ENCODE measurements at regions not wholly inside any gene's neighbourhood (a gene's known extent, or its start where the extent isn't known, plus 50 kb on each side); places are given as distances from the start of the nearest gene placed in this dataset.
"Not testable (repeated sequence)": the region's sequence is repeated elsewhere in the genome, so short reads cannot be mapped to it uniquely, and the experiment has no call there.

DNA sequence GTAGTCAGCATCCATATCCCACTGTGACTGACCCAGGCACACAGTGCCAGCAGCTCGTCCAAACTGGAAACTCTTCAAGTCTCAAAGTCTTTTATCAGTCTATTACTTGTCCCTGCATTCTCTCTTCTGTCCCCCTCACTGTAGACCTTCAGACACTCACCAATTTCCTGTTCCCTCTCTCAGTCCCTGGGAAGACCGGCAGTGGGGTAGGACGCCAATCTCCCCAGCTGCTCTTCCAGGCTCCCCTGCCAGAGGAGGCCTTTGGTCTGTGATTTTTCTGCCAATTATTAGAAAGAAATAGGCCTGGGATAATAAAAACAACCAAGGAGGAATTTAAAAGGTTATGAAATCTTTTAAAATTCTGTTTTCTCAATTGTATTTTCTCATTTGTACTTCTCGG, 50.9 kb upstream of the NUTM2D start:
- POLR2A ChIA-PET (ENCODE audit: unreplicated experiment); H2BK120ac ChIP-seq (ENCODE audit: low read depth, low read length); H3K56ac ChIP-seq (ENCODE audit: extremely low read depth, insufficient read depth, low read length); H2BK15ac ChIP-seq (ENCODE audit: low read depth, low read length); H4K5ac ChIP-seq (ENCODE audit: low read depth, low read length); H3K4me1 ChIP-seq (ENCODE audit: control insufficient read depth, insufficient read depth, low read length); H3K9me1 ChIP-seq (ENCODE audit: insufficient read depth, low read length); H3K79me1 ChIP-seq (ENCODE audit: low read depth in 1 of 2, low read length in 2 of 2); dilution Hi-C loops (cut with HindIII; ENCODE audit: low sequenced_read_pairs, unreplicated experiment); H2BK20ac ChIP-seq (ENCODE audit: low read depth, low read length); H3K27me3 ChIP-seq (ENCODE audit: control insufficient read depth, insufficient read depth, low read length); H4K91ac ChIP-seq (ENCODE audit: insufficient read depth, low read depth, low read length); H3K18ac ChIP-seq (ENCODE audit: low read depth, low read length); in situ Hi-C loops (cut with MboI; ENCODE audit: low sequenced_read_pairs); H3K14ac ChIP-seq (replicated peaks; ENCODE audit: low read depth, low read length); BruUV-seq (replicated peaks); H2BK5ac ChIP-seq (ENCODE audit: low read depth, low read length, poor library complexity, severe bottlenecking); H3K9ac ChIP-seq (ENCODE audit: low read depth, low read length); H3K36me3 ChIP-seq (ENCODE audit: control insufficient read depth, insufficient read depth, low read length); H3K4ac ChIP-seq (ENCODE audit: low read depth, low read length); H4K20me1 ChIP-seq (ENCODE audit: insufficient read depth, low read length); H3K9me3 ChIP-seq (ENCODE audit: control insufficient read depth, insufficient read depth, low read length); ATAC-seq (ENCODE audit: low read depth); H2AK5ac ChIP-seq (ENCODE audit: low read depth, low read length); DNase-seq; H3K23ac ChIP-seq (ENCODE audit: low read depth, low read length); H2AFZ ChIP-seq (replicated peaks; ENCODE audit: low read length, poor library complexity); CTCF ChIA-PET; H3K4me2 ChIP-seq (ENCODE audit: low read depth, low read length); H3K27ac ChIP-seq (ENCODE audit: insufficient read depth, low read length); H2AK9ac ChIP-seq (replicated peaks; ENCODE audit: low read depth, low read length, poor library complexity); H4K8ac ChIP-seq (ENCODE audit: low read depth in 2 of 2, low read length in 2 of 2); H3K4me3 ChIP-seq (ENCODE audit: insufficient read depth, low read depth, low read length); intact Hi-C loops (cut with micrococcal nuclease): not testable (repeated sequence)
- no CpG with 5 or more reads among the region's 4 CpGs for WGBS, 2 experiments (ENCODE audit: extremely low coverage in 2 of 2, insufficient read length in 1 of 2)

Measured in IMR-90 (cell line).